GOT3 (cell line): ENCODE measurements at regions not wholly inside any gene's neighbourhood (a gene's known extent, or its start where the extent isn't known, plus 50 kb on each side); places are given as distances from the start of the nearest gene placed in this dataset.

Experiments
- DNase-seq: peaks from one replicate; lab custom pipeline; 2025; ENCODE audit warnings: mixed read lengths; lab: John Stamatoyannopoulos, UW

DNA sequence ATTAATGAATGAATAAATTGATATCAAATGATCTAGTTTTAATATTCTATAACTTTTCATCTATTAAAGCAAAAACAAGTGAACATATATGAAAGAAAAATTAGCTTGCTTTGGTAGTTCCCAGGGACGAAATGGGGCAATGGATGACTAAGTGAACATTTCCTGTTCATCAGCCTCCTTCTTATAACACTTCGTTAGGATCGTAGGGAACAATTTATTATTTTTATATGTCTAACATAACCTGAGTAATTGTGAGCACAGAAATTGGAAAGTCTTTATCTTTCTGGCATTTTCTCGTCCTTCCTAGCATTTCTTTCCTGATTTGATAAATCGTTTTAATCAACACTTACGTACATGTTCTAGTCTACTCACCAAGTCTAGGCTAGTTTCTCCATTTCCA, 59.1 kb upstream of the PPP1R3C start:
- no peak for DNase-seq

DNA sequence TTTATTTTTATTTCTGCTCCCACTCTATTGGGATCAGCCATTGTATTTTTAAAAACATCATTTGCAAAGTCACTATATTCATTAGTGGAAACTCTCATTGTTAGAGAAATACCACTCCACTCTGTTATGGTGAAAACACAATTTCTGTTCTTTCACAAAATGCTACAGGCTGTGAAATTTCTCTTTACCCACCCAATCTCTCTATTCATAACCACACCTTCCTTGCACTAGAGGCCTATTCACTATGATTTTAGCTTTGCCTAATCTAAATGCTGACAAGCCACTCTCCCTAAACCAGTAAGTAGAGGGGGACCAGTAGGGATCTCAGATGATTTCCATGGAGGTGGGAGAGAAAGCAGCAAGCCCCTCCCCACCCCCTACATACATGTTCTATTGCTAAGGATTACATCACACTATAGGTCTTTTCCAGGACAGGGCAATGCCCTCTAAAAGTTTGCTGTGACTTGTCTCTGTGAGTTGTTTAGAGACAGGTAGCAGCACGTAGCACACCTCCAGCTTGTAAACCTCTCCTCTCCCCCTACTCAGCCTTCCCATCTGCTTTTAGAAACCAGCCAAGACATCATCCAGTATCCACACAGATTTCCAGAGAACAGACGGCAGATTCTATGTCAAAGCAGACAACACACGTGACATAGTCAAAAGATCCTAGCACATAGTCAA, 58.3 kb upstream of the PPP1R3C start:
- DNase-seq: no peak

GRCh38 chr10:91690412-91690811, 57.5 kb upstream of the PPP1R3C start:
- DNase-seq: no peak

- no peak for DNase-seq
These were observed 56.9 kb upstream of the PPP1R3C start for GRCh38 chr10:91689731-91690168.

- no peak for DNase-seq
These were observed 52.0 kb upstream of the PPP1R3C start for GRCh38 chr10:91684841-91685240.

DNA sequence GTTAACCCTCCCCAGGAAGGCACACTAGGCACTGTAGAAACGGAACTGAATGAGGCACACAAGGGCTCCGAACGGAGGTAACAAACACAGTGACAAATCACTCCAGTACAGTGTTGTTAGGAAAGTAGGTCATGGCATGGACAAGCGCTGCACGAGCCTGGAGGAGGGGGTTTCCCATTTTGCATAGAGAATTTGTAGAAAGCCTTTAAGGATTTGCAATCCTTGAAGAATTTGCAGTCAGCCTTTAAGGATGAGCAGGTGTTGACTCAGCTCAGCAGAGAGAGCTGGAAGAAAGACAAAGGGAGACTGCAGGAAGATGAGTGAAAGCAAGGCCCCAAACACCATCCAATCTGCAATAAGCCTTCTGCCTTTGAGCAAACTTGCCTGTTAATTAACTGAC, 51.1 kb upstream of the PPP1R3C start:
- no peak for DNase-seq

GRCh38 chr10:91682912-91683311, 50.0 kb upstream of the PPP1R3C start:
- DNase-seq: no peak
